ENCODE measurements at regions not wholly inside any gene's neighbourhood (a gene's known extent, or its start where the extent isn't known, plus 50 kb on each side); places are given as distances from the start of the nearest gene placed in this dataset.

- TF ChIP-seq CTCF (IDR thresholded peaks at IDR 0.05; ENCODE audit: poor library complexity, severe bottlenecking) (no peak), MXI1 (conservative IDR thresholded peaks at IDR 0.05; ENCODE audit: poor library complexity, severe bottlenecking) (no peak), TAF1 (IDR thresholded peaks at IDR 0.05; ENCODE audit: low read depth) (no peak), SMC3 (conservative IDR thresholded peaks at IDR 0.05; ENCODE audit: poor library complexity) (no peak)
Observed at GRCh38 chr4:82124932-82125786, 248.6 kb downstream of the HNRNPD start.
